HG03175 (cell line): ENCODE measurements at regions not wholly inside any gene's neighbourhood (a gene's known extent, or its start where the extent isn't known, plus 50 kb on each side); places are given as distances from the start of the nearest gene placed in this dataset.
"Not testable (repeated sequence)": the region's sequence is repeated elsewhere in the genome, so short reads cannot be mapped to it uniquely, and the experiment has no call there.

ENCODE experiments used
- ATAC-seq: cut with Tn5 transposase; IDR thresholded peaks from one replicate; pipeline ENCODE4 v1.9.1; 2021; ENCODE audit warnings: mild to moderate bottlenecking, moderate library complexity; ENCODE audit not compliant: unreplicated experiment

DNA sequence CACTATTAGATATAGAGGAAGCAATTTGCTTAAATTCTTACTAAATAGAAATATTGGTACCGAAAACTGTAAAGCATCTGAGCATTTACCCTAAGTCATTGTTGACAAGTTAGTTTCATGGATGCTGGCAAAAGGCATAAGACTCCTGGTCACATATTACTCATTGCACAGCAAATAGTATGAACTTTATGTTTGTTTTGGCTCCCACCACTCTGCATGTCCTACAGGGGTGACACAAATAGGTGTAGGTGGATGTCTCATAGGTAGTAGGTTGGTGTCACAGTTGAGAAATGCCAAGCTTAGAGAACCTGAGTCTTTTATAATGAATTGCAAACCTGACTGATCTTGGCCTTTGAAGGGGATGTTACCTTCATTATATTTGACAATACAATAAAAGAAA lies 199.6 kb upstream of the SEMA3D start:
- no peak for ATAC-seq

DNA sequence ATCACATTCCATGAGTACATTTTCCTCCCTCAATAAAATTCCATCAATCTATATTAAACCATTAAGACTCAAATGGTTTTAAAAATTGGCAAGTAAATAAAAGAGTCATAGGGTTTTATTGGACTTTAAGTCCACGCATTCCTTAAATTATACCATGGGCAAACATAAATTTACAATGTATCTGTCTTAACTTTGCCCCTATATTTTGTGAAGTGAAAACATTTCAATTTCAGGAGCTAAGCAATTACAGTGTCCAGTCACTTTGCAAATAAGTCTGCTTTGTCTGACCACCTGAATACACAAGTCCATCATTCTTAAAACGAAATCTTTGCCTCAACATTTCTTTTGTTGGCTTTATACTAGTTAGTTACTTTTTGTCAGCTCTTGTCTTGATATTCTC lies 197.5 kb upstream of the SEMA3D start:
- ATAC-seq: no peak

DNA sequence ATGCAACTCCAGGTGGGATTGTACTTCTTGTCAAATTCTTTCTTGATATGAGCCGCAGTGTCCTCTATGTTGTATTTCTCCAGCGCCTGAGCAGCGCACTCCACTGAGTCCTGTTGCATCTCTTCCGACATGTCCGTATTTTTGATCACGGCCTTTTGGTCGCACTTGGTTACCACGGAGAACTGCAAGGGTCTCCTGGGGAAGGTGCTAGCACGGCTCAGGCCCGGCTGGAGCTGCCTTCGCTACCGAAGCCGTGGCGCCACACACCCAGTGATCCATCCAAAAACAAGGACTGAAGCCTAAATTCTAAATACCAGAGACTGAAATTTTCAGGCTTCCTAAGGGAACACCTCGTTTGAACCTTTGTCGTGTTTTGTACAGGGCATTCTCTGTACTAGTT lies 194.4 kb upstream of the SEMA3D start:
- no peak for ATAC-seq

DNA sequence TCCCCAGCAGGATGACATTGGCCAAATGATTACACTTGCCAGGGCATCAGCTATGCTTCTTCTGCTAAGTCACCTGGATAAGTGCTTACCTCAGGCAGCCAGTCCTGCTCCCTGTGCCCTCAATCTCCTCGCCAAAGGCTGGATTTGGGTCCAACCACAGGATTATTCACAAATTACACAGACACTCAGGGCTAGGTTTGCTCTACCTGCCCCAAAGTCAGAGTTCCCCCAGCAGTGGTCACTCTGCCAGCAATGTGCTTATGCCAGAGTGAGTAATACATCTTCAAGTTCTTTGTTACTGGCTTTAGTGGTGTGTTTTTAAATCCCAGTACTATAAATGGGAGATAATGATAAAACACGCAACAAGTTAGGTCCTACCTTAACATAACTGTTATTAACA lies 189.7 kb upstream of the SEMA3D start:
- no peak for ATAC-seq

DNA sequence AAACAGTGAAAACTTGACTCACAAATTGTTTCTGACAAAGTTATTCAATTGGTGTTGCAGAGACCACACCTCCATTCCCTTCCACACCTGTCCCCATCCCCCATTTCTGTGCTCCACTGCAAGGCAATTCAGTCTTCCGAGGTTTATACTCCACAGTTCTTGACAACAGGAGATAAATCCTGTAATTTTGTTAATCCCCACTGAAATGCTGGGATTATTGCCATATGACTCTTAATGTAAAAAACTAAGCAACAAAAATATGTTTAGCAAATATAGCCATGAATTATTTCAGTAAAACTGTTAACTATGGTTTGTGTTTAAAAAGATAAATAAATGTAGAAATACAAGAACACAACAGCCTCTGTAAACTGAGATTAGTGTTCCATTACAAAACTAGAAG lies 170.1 kb upstream of the SEMA3D start:
- no peak for ATAC-seq

DNA sequence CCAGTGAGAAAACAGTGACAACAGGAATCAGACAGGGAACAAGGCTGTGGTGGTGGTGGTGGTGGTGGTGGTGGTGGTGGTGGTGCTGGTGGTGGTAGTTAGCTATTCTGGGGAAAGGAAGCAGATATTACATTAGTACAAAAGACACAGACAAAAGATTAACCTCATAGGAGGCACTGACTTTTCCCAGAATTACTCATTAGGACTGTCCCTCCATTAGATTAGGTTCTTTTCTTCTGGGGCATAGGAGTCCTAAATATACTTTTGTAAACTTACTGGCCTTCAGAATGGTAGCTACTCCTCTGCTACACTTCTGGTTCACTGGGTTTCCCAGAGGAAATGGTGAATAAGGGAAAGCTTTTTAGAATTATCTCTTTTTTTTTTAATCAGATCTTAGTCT lies 156.6 kb upstream of the SEMA3D start:
- ATAC-seq: no peak

DNA sequence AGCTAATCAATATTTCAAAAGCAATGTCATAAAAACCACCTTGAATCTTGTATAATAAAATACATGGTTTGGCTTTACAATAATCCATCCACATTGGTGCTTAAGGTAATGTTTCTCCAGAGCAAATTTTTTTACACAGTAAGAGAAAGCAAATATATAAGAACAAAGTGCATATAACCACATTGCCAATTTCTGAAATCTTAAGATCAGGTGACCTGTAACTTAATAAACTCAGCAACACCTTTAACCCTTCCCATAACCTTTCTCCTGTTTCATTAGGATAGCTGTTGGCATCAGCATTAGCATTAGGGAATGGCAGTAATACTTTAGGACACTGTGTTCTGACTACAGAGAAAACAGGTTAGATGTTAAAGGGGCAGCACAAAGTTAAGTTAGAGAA lies 155.9 kb upstream of the SEMA3D start:
- ATAC-seq: no peak

DNA sequence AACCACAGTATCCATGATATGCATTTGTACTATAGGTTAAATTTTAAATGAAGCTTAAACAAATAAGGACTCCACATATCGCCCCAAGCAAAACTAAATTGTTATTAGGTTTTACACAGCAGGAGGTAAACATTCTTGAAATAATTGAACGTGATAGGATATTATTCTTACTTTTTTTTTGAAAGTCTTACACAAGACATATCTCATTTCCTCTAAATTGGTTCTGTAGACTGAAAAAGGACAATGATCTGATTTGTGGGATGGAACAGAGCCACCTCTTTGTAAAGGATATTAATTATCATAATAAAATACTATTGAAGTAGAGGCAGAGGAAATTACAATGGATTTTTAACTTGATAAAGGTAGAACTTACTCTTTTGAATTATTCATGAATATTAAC lies 155.1 kb upstream of the SEMA3D start:
- no peak for ATAC-seq

DNA sequence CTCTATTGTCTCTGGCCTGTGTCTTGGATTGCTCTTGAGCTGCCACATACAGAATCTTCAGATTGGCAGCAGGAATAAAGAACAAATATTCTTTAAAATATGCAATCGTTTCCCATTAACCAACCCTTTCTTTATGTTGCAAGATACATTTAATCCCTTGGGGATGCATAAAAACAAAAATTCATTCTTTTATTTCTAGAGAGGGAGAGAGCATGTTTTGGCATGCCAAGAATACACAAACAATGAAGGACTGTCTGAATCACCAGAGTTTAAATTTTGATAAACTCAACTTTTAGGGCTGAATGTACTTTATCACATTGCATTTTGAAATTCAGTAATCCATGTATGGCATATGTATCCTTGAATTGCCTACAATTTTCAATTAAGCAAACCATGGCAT lies 154.3 kb upstream of the SEMA3D start:
- no peak for ATAC-seq

DNA sequence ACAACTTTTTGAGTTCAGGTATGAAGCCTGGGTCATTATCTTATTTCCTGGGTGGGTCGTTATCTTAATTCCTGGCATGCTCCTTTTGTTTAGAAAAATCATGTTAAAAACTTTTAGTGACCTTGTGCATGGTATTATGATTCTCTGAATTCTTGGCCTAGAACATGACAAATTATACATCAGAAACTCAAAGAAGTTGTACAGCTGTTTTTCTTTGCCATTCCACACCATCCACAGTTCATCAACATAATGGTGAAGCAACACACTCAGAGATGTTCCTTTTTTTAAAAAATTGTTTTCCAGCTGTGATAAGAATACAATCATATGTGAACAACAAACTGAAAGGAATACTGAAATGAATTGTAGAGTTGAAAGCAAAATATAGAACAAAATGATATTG lies 149.2 kb upstream of the SEMA3D start:
- no peak for ATAC-seq

DNA sequence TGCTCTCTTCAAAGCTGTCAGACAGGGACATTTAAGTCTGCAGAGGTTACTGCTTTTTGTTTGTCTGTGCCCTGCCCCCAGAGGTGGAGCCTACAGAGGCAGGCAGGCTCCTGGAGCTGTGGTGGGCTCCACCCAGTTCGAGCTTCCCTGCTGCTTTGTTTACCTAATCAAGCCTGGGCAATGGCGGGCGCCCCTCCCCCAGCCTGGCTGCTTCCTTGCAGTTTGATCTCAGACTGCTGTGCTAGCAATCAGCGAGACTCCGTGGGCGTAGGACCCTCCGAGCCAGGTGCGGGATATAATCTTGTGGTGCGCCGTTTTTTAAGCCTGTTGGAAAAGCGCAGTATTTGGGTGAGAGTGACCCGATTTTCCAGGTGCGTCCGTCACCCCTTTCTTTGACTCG lies 148.3 kb upstream of the SEMA3D start:
- ATAC-seq: not testable (repeated sequence)

DNA sequence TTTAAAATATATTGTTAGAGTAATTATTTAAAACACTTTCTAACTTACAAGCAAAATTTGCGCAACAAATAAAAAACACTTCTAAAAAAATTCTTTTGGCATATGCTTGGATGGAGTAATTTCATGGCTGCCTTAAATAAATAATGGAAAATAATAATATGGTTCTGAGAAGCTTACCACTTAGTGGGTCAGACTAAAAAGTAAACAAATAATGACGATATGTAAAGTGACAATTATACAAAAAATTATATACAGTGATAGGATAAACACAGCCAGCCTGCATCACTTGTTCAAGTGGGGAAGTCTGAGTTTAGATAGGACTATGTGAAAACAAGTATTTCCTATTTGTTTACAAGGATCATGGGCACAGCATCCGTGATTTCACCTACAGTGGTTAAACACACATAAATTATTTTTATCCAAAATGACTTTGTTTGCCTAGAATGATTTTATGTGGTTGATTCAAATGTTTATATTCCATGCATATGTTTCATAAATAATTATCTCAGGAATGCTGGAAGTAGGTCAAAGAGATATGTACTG lies 141.7 kb upstream of the SEMA3D start:
- ATAC-seq: no peak

DNA sequence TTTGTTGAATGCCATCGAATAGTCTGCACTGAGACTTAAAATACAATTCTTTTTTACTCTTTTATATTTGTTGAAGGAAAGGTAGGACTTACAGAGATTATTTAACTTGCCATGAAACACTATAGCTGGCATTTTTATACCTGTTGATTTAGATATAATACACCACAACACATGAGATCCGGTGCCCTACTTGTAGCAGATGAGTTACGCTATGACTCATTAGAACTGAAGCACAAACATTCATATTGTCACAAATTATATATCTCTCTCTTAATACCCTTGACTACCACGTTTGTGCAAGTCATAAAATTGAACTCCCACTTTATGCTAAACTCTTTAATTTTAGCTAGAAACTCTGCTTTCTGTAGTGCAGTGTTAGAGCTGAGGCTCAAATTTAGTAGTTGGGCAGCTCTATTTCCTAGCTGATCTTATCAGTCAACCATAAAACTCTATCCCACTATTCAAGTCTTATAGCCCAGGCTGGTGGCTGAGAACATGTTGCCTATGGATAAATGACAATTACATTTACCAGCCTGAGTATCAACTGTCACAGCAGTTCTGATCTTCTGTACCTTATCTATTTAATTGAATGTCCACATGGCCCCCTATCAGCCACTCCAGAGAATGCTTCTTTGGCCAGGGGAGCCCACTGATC lies 137.4 kb upstream of the SEMA3D start:
- no peak for ATAC-seq

DNA sequence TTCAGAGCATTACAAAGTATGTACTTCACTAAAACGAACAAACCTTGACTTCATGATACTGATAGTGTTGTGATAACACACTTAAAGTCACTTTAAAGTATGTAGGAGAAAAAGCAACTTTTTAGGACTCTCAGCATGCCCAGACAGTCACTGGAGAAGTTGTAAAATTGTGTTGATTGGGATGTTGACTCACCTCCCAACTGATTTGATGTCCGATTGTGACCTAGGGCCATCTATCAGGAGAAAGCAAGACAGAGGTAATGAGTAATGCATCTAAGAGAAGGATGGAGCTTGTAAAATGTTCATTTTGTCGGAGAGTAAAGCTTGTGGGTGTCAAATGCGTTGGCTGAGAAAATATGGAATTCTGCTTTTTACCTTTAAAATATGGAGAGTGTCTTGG lies 135.4 kb upstream of the SEMA3D start:
- ATAC-seq: no peak

DNA sequence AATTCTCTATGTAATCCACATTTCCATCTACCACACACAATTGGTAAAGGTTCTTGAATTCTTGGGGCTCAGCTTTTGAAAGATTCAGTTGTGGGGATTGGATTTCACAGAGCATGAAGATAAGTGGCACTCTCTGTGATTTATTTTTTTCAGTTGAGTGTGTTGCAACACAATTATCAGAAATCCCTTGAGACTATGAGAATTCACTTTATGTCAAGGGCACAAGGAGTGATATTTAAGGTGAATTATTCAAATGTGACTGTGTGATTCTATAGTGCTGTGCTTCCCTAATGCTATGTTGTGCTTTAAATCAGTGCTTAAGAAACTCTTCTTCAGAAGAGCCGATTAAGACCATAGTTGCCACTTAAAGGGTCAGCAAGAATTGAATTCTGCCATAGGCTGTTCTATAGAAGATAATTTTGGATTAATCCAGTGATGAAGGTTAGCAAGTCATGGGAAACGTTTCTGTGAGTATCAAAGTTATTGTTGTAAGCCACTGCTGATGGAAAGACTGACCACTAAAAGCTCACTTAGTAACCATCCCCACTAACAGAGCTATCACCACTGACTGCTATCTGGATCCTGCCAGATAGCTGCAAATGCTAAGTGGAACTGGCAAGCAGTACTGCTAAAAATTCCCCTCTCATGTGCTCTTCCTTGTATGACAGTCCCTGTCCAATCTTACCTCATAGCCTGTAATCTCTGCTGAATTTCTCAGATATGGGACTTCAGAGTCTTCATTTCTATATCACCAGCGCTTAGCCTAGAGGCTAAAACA lies 134.0 kb upstream of the SEMA3D start:
- ATAC-seq: no peak

DNA sequence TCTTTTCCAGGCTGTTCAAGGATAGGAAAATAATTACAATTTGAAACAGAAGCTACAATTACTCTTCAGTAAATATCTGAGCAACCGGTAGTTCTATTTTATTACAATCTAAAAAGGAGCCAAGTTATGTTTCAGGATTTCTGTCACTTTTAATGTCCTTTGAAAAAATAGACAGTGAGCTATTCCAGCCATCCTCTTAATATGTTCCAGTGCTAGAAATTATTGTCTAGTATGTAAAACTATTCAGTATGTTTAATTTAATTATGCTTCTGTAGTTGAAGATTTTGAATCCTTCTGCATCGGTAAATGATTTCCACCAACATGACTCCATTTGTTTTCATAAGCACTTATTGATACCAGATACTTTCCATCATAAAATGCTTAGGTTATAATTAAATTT lies 129.6 kb upstream of the SEMA3D start:
- no peak for ATAC-seq

DNA sequence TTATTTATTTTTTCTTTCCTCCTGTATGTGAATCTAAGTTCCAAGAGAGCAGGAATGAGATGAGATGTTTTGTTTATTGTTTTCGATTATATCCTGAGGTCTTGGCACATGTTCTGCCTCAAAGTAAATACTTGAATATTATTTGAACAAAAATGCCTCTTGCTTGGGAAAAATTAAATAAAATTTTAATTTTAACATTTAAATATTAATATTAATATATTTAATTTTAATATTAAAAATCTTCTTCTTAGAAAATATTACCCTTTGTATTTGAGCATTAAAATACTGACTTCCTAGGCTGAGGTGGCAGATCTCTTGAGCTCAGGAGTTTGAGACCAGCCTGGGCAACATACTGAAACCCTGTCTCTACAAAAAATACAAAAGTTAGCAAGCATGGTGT lies 123.4 kb upstream of the SEMA3D start:
- no peak for ATAC-seq

DNA sequence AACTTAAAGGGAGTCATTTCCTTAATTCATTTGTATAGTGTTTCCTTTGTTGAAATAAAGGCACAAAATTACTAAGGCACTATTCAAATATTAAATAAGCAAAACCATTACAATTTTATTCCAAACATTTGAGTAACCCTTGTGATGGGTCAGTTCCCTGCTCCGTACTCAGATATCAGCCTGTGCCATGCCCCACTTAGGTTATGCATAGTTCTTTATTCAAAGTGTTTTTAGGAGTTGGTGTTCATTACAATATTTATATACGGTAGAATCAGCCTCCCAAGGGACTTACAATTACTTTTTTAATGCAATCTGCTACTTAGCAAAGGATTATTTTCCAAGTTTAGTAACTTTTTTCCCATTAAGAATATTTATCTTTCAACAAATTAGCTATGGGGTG lies 119.3 kb upstream of the SEMA3D start:
- ATAC-seq: no peak

DNA sequence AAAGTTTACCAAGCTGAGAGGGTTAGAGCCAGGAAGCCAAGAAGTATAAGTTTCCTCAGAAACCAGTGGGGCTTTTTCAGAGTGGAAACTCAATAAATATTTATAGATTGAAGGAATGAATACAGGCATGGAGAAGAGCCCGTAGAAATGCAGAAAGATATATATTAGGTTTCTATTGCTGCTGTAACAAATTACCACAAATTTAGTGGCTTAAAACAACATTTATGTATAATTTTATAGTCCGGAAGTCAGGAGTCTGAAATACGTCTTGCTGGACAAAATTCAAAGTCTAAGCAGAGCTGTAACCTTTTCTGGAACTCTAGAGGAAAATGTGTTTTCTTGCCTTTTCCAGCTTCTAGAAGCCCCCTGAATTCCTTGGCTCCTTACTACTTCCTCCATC lies 107.3 kb upstream of the SEMA3D start:
- ATAC-seq: no peak

DNA sequence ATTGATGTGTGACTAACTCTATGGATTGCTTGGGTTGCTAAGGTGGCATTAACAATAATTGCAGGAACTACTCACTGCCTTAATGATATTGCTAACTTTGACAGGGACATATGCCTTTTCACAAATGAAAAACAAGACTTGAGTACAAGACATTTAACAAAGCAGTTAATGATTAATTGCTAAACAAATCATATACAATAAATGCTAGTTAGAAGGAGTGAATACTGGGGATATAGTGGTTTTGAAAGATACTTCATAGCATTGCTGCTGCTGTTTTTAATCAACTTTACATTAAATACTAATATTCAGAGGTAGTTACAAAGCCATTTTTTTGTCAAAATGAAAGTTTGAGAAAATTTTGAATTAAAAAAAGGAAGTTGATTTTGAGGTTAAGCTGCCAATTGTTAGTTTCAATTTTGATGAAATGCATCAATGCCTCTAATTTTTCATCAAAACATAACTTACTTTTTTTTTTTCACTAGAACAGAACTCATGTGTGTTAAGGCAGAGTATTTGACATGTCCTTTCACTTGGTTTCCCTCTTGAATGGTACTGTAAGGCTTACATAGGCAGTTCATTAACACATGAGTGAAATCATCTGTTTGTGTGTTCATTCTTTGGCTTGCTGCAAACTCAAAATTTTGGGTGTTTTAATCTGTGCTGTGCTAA lies 106.2 kb upstream of the SEMA3D start:
- ATAC-seq: peak; percentile 64

DNA sequence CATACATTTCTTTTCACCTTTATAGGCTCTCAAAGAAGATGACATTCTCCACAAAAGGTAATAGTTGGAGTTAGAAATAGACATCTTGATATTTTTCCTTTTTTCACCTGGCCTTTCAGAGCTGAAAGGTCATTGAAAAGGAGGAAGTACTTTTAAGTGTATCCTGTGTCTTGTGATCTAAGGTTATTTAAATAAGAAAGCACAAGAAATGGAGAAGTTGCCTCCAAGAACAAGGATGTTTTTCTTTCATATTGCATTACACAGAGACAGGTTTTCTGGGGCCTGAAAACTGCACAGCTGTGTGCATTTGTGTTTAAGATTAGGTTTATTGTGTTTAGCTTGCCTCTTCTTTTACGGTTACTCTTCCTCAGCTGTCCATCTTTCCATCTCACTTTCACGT lies 103.4 kb upstream of the SEMA3D start:
- no peak for ATAC-seq

DNA sequence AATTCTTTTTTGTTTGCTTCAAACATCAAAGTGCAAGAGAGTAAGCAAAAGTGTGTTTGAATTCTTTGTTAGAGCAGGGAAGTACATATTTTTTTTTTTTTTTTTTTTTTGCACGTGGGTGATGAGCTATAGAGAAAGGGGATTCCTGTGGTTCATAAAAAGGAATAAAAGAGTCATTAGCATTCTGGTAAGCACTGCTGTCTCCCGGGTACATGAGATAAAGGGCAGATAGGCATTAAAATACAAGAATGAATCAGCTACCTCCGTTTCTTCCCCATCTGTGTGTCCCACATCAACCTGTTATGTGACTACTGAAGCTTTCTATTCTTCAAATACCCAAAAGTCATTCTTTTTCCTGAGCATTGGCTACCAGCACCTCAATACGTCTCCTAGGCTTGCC lies 102.4 kb upstream of the SEMA3D start:
- ATAC-seq: no peak
